NCI-H82 treated with DMSO at 0.1 percent for 48 hours (cell line): ENCODE measurements at regions not wholly inside any gene's neighbourhood (a gene's known extent, or its start where the extent isn't known, plus 50 kb on each side); places are given as distances from the start of the nearest gene placed in this dataset.

Experiments used
- DNase-seq: peaks from one replicate; lab custom pipeline; 2025; ENCODE audit not compliant: unreplicated experiment; lab: John Stamatoyannopoulos, UW

DNA sequence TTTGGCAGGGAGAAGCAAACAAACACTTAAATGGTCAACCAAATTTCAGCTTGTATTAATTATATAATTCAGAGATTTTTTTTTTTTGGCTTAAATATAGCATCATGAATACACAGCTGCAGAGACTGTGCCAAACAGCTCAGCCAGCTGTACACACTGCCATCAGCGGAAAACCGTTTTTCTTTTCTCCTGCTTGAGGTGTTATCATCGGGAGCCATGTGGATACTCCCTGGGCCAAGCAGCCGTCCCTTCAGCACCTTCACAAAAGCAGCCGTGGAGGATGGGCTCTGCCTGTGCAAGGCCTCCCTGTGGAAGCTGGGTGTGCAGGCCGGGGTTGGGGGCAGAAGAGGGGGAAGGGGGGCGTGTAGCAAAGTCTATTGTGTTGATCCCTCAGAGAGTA is 85.0 kb downstream of the NUF2 start:
- DNase-seq: no peak

DNA sequence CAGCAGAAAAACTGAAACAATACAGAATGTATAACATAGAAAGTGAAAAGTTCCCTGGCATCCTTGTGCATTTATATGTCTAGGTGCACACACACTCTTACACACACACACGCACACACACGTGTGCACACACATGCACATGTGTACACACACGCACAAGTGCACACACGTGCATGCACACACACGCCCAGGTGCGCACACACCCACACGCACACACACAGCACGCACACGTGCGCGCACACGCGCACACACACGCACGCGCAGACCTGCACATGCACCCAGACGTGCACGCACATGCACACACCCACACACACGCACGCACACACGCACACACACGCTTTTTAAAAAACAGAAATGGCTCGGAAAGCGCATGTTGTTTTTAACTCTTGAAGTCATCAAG is 86.5 kb downstream of the NUF2 start:
- DNase-seq: no peak

DNA sequence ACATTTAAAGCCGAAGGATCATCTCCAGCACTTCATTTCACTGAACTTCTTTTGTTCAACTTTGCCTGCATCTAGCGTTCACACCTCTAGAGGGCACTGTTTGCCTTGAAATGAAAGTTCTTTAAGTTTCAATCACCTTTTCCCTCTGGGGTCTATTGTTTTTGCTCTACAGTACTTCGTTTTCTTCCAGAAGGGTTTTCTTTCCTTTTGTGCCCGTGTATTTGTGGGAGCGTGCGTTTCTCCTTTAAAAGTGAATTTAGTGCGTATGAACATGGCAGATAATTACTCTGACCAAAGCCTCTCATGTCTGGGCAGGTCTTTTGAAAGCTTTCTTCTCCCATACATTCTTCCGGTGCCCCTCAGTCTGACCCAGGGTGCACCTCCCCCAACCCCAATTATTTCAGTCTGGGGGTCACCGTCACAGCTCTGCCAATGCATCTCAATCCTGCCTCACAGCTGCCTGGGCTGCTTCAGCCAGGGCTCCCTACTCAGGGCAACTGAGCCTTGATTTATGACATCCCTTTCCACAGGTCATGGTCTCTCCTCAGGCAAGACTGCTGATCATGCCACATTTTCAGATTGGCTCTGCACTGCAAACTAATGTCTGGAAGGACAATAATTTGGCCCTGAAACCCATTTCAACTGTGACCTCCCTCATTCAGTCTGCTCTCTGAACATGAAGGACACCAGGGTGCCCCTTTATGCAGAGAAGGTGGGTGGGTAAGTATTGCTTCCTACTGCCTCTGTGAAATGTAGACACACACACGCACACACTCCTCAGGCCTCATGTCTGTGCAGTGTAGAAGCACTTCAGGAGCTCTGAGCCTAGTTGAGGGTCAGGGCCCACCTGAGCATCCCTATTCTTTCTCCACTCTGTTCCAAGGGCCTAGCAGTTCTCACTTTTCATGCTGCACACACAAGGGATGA is 88.6 kb downstream of the NUF2 start:
- DNase-seq: peak; percentile 64

DNA sequence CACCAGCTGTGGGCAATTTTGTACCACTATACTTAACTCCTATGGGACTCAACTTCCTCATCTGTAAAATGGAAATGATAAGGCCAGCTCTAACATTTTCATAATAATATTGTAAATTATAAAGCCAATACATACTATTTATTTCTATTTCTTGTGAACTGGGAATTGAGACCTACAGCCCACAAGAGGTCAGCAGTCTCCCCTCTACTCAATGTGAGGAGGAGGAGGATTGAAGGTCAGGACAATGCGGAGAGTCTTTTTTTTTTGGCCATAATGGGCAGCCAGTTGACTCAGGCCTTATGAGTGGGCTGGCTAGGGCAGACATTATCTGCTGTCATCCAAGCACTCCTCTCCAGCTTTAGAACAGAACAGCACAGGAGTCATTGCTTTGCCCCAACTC is 90.5 kb downstream of the NUF2 start:
- peak; percentile 17 for DNase-seq

DNA sequence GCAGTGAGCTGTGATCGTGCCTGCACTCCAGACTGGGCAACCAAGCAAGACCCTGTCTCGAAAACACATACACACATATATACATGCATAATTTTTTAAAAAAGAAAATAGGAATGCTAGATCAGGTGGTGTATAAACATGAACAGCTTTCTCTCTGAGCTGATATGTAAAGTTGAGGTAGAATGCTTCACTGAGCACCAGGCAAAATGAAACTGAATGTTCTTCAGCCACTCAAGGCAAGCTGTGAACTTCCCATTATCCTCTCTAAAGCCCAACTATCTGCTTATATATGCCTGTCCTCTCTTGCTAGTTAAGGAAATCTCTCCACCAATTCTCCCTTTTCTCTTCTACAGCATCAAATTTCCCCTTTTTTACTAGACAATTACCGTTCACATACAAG is 93.0 kb downstream of the NUF2 start:
- no peak for DNase-seq

DNA sequence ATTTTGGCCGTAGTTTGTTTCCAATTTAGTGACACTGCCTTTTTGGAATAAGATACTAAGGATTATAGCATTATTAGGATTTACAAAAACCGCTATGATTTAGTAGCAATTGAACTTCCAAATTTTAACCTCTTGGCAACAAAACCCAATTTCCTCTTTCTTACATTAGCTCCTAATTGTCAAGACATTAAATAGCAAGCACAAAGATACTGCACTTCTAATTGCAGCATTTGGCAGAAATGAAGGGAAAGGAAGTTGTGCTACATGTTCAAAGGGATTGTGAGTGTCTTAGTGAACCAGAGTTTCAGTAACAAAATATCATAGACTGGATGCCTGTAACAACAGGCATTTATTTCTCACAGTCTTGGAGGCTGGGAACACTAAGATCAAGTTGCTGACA is 99.9 kb downstream of the NUF2 start:
- no peak for DNase-seq

DNA sequence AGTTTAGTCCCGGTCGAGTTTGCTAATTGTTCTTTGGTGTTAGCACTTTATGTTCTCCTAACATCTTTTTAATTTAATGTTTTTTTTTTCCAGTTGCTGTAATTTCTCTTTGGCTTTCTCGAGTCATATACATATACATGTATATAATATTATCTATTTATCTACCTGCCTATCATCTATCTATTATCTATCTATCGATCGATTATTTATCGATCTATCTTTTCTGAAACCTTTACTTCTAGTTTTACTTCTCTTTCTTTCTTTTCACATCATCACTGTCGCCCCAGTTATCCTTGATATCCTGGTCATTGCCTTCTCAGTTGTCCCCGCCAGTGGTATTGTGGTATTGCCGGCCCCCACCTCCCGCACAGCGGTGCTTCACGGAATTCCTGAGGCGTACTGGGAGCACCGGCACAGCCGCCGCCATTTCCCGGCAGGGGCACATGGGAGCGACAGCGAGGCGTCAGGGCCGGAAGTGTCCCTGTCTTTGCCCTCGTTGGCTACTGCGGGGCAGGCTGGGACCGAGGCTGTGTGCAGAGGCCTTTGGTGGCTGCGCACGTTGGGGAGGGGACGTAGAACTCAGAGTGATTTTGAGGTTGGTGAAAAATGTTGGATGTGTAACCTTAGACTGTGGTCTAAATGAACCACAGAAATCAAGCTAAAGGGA is 101.1 kb downstream of the NUF2 start:
- DNase-seq: no peak

DNA sequence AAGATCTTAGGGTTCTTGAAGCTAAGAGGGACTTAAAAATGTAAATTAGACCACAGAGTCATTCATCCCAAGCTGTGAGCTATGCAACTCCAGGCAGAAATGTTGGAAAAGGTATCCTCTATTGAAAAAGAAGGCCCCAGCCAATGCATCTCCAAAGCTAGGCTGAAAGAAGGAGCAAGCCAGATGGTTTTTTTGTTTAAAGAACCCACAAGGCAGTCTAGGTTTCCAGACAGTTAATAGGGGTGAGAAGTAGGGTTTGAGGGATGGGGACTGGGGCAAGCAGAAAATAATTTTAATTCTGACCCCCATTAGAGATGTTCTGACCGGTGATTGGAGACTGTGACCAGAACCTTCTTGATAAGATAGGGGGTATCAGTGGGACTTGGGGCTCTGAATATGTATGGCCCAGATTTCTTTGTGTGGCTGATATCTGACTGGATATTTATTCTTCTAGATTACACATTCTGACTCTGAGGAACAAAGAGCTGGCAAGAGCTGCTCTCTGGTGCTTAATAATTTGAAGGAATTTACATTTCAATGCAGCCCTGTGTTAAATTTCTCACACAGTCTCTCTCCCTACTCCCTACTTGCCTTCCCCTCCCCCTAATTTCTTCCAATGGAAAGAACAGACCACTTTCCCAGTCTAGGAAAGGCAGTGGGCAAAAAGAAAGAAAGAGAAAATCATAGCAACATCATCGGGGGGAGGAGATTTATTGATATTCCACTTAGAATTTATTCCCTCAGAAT is 104.9 kb downstream of the NUF2 start:
- no peak for DNase-seq

DNA sequence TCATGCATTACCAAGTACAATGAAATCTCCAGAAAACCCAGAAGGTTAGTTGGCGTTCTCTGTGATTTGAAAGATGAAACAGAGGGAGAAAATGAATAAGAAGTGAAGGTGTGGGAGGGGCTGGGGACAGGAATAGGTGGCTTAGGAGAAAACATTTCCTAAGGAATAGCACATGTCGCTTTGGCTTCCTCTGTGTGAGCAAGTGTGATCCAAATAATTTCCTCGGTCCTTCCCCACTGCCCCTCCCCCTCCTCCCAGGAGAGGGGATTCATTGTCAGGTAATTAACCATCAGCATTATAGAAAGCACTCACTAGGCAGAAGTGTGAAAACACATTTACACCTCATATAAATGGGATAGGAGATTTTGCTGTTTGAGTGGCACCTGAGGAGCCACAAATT is 105.5 kb downstream of the NUF2 start:
- no peak for DNase-seq

DNA sequence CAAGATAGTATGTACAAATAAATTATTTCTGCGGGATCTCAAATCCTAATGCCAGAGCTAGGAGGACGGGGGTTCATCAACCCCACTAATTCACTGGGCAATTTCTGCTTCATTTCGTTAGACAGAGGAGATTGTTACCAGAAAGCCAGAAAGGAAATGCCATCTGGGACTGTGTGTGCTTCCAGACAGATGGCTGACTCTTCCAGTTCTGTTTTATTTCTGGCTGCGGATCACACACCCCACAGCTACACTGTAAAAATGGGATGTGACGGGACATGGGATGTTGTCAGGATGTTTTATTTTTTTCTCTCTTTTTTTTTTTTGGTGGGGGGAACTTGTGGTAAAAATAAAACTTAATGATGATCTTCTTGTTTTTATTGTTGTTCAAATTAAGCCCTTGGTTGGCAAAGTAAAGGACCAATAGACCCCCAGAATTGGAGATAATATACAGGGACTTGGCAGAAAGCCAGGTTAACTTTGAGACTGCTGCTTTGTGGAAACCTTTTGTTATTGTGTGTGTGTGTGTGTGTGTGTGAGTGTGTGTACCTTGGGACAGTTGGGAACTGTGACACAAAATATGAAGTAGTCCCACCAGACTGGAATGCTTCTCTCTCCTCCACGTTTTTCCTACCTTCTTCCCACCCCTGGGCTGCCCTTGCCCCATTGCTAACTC is 114.5 kb downstream of the NUF2 start:
- DNase-seq: peak; percentile 34

DNA sequence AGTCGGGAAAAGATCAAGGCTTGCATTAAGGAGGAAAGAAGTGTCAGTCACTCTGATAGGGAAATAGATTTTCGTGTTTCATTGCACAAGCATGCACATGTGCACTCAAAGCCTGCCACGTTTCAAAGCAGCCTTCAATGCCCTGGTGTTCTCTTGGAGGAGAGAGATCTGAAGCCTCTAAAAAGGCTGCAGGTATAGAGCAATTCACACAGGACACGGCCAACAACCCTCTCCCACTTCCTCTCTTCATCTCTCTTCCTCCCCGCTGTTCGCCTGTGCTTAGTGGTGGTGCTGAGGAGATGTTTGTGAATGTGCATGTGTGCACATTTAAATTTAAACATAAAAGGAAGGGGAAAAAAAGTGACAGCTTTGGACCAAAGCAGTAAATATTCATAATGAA is 117.7 kb downstream of the NUF2 start:
- DNase-seq: no peak

DNA sequence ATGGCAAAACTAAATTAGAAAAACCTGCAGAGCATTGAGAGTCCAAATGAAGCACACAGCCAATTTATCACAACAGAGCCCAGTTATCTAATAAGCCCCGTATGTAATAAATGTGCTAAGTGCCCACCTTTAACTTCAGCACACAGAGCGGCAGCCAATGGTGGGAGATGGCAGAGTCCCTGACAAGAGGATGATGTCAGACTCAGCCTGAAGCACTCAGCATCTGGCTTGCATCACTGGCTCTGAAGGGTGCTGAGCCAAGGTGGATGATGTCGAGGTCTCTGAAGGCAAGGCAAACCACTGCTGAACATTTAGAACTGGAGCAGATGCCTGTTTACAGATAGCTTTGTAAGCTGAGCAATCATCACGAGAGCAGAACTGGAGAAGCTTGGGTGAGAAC is 118.3 kb downstream of the NUF2 start:
- no peak for DNase-seq

DNA sequence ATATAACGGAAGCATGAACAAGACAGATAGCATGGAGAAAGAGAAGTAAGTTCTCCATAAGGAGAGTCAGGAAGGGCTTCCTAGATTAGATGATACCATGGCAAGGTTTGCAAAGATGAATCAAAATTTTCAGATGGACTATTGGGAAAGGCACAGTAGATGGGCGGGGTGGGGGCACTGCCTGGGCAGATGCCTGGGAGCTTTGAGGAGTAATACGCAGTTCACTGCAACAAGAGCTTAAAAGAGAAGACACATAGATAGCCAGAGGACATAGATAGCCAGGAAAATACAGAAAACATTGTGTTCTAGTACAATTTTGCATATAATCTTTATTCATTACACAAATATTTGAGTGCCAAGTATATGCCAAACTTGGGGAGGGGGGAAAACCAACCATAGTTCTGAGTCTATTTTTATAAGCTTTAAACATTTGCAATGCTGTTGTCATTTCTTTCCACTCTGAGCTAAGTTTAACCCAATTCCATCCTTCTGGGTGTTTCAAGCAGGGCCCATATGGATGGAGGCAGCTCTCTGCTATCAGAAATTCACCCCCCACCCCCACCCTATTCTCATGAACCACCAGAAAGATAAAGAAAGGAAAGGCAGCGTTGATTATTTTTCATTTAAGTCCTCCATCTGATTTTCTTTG is 120.6 kb downstream of the NUF2 start:
- no peak for DNase-seq

DNA sequence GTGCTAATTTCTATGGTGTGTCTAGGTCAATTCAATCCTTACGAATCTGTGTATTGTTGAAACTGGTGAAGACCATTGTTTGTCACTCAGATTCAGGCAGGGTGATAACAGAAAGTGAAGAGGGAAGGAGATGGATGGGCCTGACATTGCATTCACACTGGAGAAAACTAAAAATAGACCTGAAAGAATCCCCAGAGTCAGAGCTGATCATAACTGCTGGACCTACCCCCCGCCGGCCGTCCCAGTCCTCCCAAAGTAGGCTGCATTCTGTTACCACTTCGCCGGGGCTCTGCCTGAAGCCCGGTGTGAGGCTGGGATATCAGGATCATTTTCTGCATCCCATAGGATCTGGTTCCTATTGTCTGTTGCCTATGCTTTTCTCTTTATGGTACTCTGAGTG is 121.1 kb downstream of the NUF2 start:
- DNase-seq: no peak

DNA sequence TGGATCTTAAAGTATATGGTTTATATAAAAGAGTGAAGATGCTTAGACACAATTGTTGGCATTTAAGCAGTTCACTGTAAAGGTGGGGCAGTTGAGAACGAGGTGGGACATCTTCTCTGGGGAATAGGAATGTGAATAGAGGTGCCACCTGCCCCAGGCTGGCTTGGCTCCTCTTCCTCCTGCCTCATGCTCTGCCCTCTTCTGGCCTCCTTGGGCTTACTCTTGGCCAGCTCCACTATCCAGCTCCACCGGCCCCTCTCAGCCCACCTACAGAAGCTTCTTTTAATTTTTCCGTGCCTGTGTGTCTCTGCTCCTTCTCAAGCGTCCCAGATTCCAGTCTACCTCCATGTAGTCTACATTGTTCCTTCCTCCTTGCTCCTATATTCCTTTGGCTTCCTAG is 122.1 kb downstream of the NUF2 start:
- DNase-seq: no peak

DNA sequence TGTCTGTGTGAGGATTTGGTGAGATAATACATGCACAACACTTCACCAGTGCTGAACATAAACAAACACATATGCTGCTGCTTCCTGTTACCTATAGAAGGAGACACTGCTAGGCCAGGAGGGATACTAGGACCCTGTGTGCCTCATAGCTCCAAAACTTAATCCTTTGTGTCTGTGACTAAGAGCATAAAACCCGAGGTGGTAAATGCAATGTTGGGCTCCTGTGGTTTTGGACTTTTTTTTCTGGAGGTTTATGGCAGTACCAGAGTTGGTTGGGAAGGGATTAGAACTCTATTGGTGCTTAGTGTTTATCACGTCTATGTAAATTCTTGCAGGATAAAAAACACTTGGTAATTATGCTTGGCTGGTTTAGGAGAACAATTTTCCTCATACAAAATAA is 122.9 kb downstream of the NUF2 start:
- DNase-seq: peak; percentile 44

DNA sequence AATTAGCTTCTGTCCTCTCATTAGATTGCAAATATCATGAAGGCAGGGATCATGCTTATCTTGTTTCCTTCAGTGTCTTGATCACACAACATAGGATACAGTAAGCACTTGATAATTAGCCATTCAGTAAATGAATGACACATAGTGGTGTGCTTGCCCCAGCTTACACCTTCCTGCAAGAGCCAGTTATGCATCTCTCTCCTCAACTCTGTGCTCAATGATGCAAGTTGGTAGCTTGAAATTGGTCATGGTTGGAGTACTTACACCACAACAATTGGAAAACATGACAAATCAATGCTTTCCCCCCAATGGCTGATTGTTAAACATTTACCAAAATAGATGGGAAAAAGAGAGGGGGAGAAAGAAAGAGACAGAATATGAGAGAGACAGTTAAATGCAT is 129.2 kb downstream of the NUF2 start:
- no peak for DNase-seq

DNA sequence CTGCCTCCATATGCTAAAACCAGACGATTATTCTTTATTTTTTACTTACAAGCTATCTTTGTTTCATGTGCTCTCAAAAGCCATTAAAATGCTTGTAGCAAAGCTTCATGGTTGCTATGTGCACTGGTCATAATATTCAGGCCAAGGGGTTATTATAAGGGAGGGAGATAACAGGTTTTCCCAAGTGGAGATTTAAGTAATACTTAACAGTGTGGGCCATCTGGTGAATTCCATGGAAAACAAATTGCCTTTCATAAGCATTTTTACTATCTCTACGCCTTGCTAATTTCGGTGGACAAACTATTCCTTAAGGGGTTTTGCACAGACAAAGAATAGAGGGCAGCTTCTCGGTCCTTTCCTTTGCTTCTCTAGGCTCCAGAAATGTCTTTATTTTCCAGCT is 137.8 kb downstream of the NUF2 start:
- peak; percentile 60 for DNase-seq

DNA sequence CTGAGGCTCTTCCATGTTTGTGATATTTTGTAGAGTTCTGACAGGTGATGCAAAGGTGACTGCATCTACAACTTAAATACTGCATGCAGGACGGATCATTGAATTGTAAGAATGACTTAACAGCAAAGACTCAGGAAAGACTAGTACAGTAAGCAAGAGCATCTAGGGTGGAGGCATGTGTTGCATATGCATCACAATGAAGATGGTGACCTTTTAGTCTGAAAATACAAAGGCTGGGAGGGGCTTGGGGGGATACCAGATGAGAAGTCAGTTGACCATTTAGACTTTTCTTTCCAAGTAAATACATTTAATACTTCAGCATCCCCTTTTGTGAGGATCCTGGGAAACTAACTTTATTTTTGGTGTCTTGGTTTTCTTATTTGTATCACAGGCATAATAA is 145.5 kb downstream of the NUF2 start:
- no peak for DNase-seq

DNA sequence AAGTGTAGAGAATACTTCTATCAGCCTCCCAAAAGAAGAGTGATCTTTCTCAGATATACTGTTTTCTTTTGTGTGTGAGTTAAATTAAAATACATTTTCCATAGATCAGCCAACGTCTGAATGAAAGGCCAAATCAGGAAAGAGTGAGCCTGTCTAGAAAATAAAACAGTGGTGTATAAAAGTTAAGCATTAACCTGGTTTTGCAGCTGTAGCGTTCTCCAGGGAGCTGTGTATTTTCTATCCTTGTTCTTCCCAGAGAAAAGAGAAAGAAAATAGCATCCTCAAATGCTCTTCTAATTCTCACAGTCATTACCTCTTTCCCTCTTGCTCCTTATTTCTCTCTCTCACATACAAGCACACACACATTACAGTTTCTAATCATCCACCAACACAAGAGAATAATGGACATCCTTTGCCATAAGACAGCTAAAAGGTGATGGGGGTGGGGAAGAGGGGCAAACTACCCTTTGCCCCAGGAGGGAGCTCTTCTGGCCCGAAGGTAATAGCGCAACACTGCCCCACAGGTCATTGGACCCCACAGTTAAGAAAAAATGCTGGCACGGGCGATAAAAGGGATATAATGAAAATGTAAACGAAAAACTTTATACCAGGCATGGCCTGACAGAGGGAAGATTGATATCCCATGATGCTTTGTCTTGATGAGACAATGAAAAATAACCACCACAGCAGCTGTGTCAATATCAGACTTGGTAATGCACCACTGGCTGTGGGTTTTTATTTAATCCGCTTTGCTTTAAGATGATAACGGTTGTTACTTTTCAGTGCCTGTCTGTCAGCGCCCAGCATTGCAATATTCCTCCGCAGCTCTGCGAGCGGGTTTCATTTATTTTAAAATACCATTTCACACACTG is 150.3 kb downstream of the NUF2 start:
- DNase-seq: peak; percentile 94
